ENCODE measurements at regions not wholly inside any gene's neighbourhood (a gene's known extent, or its start where the extent isn't known, plus 50 kb on each side); places are given as distances from the start of the nearest gene placed in this dataset.

- DNase-seq (ENCODE audit: low read depth) = no peak
- TF ChIP-seq CTCF (IDR thresholded peaks at IDR 0.05; ENCODE audit: insufficient read depth, low read depth, low read length, missing control alignments) = no peak
These were observed 256.9 kb downstream of the ERMARD start for GRCh38 chr6:170008294-170008785.

GRCh38 chr6:170007468-170008293 lies 256.3 kb downstream of the ERMARD start:
- no peak overlapping the region for H3K4me3 ChIP-seq (ENCODE audit: low read length)
- no peak for DNase-seq (ENCODE audit: low read depth)
- no peak for TF ChIP-seq CTCF (IDR thresholded peaks at IDR 0.05; ENCODE audit: insufficient read depth, low read depth, low read length, missing control alignments)

More at GRCh38 chr6:170008294-170008785, 256.9 kb downstream of the ERMARD start:
- H3K4me3 ChIP-seq (ENCODE audit: low read length) = no peak overlapping the region

GRCh38 chr6:170006900-170007467 lies 255.6 kb downstream of the ERMARD start:
- DNase-seq (ENCODE audit: low read depth) = no peak
- TF ChIP-seq CTCF (IDR thresholded peaks at IDR 0.05; ENCODE audit: insufficient read depth, low read depth, low read length, missing control alignments) = no peak
- no peak overlapping the region for H3K4me3 ChIP-seq (ENCODE audit: low read length)

- H3K4me3 ChIP-seq (ENCODE audit: low read length) = no peak overlapping the region
- DNase-seq (ENCODE audit: low read depth) = no peak
- TF ChIP-seq CTCF (IDR thresholded peaks at IDR 0.05; ENCODE audit: insufficient read depth, low read depth, low read length, missing control alignments) = no peak
These were observed 254.9 kb downstream of the ERMARD start for GRCh38 chr6:170006071-170006899.

GRCh38 chr6:170005665-170006064 lies 254.2 kb downstream of the ERMARD start:
- no peak for DNase-seq (ENCODE audit: low read depth)
- no peak for TF ChIP-seq CTCF (IDR thresholded peaks at IDR 0.05; ENCODE audit: insufficient read depth, low read depth, low read length, missing control alignments)
- H3K4me3 ChIP-seq (ENCODE audit: low read length) = no peak overlapping the region

- no peak for DNase-seq (ENCODE audit: low read depth)
- TF ChIP-seq CTCF (IDR thresholded peaks at IDR 0.05; ENCODE audit: insufficient read depth, low read depth, low read length, missing control alignments) = no peak
- no peak overlapping the region for H3K4me3 ChIP-seq (ENCODE audit: low read length)
These were observed 253.3 kb downstream of the ERMARD start for GRCh38 chr6:170004585-170005210.

All from epithelial cell of esophagus (primary cell).